Osteoblast (primary cell): ENCODE measurements at regions not wholly inside any gene's neighbourhood (a gene's known extent, or its start where the extent isn't known, plus 50 kb on each side); places are given as distances from the start of the nearest gene placed in this dataset.

Source experiments
- DNase-seq: peaks from one replicate; pipeline ENCODE4 v3.0.0; 2011; ENCODE audit warnings: low spot score, mixed read lengths; ENCODE audit not compliant: insufficient read length; ENCODE audit errors: missing footprints
- H2AFZ ChIP-seq: 2 replicates; pipeline ENCODE4 v1.6.0; 2011; ENCODE audit warnings: mild to moderate bottlenecking, low read length
- H3K27ac ChIP-seq: 2 replicates; pipeline ENCODE4 v1.5.1; 2011; ENCODE audit warnings: mild to moderate bottlenecking, low read depth, low read length, moderate library complexity
- H3K27me3 ChIP-seq: 2 replicates; pipeline ENCODE4 v1.6.0; 2012; ENCODE audit warnings: mild to moderate bottlenecking, control low read depth, inconsistent platforms, low read length, moderate library complexity; ENCODE audit not compliant: insufficient read depth
- H3K36me3 ChIP-seq: 2 replicates; pipeline ENCODE4 v1.5.1; 2011; ENCODE audit warnings: mild to moderate bottlenecking, low read length, control low read depth, moderate library complexity; ENCODE audit not compliant: insufficient read depth
- H3K4me1 ChIP-seq: 2 replicates; pipeline ENCODE4 v1.5.1; 2011; ENCODE audit warnings: mild to moderate bottlenecking, low read length, control low read depth, moderate library complexity; ENCODE audit not compliant: insufficient read depth
- H3K4me2 ChIP-seq: 2 replicates; pipeline ENCODE4 v1.6.0; 2011; ENCODE audit warnings: mild to moderate bottlenecking, low read length; ENCODE audit not compliant: insufficient read depth
- H3K4me3 ChIP-seq: fragments of 200-600 bp; sonication (generic); 3 replicates; pipeline ENCODE4 v1.5.1; 2012; ENCODE audit warnings: mild to moderate bottlenecking, low read length, inconsistent platforms; ENCODE audit not compliant: insufficient read depth
- H3K79me2 ChIP-seq: 2 replicates; pipeline ENCODE4 v1.6.0; 2012; ENCODE audit warnings: mild to moderate bottlenecking, low read length, control low read depth, inconsistent platforms; ENCODE audit not compliant: insufficient read depth
- H3K9me3 ChIP-seq: 2 replicates; pipeline ENCODE4 v1.5.1; 2011; ENCODE audit warnings: low read depth, low read length, control low read depth
- H4K20me1 ChIP-seq: 2 replicates; pipeline ENCODE4 v1.6.0; 2012; ENCODE audit warnings: mild to moderate bottlenecking, low read length, control low read depth; ENCODE audit not compliant: insufficient read depth
- TF ChIP-seq, protein P1 (sequence below): IDR thresholded peaks from 2 replicates; pipeline ENCODE4 v1.5.1; 2011; ENCODE audit warnings: mild to moderate bottlenecking, low read depth, low read length, moderate library complexity; ENCODE audit errors: extremely low read depth

DNA sequence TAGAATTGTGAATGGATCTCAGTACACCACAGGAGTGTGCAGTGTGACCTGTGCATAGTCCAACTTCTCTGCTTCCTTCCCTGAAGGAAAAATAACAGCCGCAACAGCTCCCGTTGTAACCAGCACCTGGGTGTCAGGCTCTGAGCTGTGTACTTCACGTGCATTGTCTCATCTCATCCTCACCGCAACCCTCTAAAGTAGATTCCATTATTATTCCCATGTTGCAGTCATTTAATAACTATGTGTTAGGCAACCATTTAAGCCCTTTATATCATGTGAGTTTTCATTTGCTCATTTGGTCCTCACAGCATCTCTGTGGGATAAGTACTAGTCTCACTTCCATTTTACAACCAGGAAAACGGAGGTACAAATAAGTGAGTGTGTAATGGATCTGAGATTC, 247.0 kb upstream of the MAF start:
- no peak for DNase-seq
- Histone ChIP-seq H3K4me3 (no peak overlapping the region), H3K79me2 (no peaks in the 10 kb centered on the region), H3K36me3 (no peaks in the 10 kb centered on the region), H3K9me3 (no peaks in the 10 kb centered on the region), H2AFZ (no peak overlapping the region), H3K4me2 (no peak overlapping the region), H3K4me1 (no peaks in the 10 kb centered on the region), H3K27me3 (no peaks in the 10 kb centered on the region), H3K27ac (no peak overlapping the region), H4K20me1 (no peaks in the 10 kb centered on the region)
- TF ChIP-seq, protein P1, sequence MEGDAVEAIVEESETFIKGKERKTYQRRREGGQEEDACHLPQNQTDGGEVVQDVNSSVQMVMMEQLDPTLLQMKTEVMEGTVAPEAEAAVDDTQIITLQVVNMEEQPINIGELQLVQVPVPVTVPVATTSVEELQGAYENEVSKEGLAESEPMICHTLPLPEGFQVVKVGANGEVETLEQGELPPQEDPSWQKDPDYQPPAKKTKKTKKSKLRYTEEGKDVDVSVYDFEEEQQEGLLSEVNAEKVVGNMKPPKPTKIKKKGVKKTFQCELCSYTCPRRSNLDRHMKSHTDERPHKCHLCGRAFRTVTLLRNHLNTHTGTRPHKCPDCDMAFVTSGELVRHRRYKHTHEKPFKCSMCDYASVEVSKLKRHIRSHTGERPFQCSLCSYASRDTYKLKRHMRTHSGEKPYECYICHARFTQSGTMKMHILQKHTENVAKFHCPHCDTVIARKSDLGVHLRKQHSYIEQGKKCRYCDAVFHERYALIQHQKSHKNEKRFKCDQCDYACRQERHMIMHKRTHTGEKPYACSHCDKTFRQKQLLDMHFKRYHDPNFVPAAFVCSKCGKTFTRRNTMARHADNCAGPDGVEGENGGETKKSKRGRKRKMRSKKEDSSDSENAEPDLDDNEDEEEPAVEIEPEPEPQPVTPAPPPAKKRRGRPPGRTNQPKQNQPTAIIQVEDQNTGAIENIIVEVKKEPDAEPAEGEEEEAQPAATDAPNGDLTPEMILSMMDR, result no peak

DNA sequence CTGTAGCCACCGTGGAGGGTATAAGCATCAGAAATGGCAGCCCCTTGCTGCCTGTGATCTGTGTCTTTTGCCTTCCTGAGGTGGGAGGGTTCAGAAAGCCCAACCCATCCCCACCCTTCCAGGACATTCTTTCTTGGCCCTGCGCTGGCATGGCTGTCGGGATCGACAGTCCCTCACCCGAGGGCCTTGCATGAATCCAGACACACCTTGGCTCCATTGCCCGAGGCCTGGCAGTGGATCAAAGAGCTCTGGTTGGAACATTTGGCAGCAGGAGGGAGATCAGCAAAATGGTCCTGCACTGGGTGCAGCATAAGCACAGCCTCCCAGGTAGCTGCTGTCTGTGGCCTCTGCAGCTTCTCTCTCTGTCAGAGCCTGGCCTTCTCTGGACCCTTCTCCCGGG, 246.6 kb upstream of the MAF start:
- no peak overlapping the region for H3K4me3 ChIP-seq
- H3K27ac ChIP-seq, result no peak overlapping the region
- no peak overlapping the region for H3K4me2 ChIP-seq
- TF ChIP-seq, protein P1, result no peak
- no peak for DNase-seq
- H3K9me3 ChIP-seq, result no peaks in the 10 kb centered on the region
- H3K36me3 ChIP-seq, result no peaks in the 10 kb centered on the region
- H4K20me1 ChIP-seq, result no peaks in the 10 kb centered on the region
- H3K79me2 ChIP-seq, result no peaks in the 10 kb centered on the region
- H3K27me3 ChIP-seq, result no peaks in the 10 kb centered on the region
- no peak overlapping the region for H2AFZ ChIP-seq
- no peaks in the 10 kb centered on the region for H3K4me1 ChIP-seq

DNA sequence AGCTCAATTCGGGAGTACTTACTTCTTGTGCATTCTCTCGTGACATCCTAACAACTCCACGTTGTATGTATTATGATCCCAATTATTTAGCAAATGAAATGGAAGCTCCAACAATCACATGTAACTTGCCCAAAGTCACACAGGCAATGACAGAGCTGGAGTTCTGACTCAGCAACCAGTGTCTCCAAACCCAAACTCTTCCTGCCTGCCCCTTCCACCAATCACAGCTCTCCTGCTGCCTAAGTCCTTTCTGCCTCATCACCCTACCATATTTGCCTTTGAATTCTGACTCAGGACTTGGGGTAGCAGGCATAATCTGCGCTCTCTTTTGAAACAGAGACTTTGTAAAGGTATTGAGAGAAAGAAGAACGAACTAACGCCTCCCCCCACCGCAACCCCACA, 245.2 kb upstream of the MAF start:
- no peaks in the 10 kb centered on the region for H3K9me3 ChIP-seq
- no peaks in the 10 kb centered on the region for H3K79me2 ChIP-seq
- H2AFZ ChIP-seq, result no peak overlapping the region
- H4K20me1 ChIP-seq, result no peaks in the 10 kb centered on the region
- TF ChIP-seq, protein P1, result no peak
- H3K27me3 ChIP-seq, result no peaks in the 10 kb centered on the region
- H3K4me2 ChIP-seq, result no peak overlapping the region
- no peaks in the 10 kb centered on the region for H3K4me1 ChIP-seq
- H3K4me3 ChIP-seq, result no peak overlapping the region
- no peaks in the 10 kb centered on the region for H3K36me3 ChIP-seq
- H3K27ac ChIP-seq, result no peak overlapping the region
- DNase-seq, result no peak

DNA sequence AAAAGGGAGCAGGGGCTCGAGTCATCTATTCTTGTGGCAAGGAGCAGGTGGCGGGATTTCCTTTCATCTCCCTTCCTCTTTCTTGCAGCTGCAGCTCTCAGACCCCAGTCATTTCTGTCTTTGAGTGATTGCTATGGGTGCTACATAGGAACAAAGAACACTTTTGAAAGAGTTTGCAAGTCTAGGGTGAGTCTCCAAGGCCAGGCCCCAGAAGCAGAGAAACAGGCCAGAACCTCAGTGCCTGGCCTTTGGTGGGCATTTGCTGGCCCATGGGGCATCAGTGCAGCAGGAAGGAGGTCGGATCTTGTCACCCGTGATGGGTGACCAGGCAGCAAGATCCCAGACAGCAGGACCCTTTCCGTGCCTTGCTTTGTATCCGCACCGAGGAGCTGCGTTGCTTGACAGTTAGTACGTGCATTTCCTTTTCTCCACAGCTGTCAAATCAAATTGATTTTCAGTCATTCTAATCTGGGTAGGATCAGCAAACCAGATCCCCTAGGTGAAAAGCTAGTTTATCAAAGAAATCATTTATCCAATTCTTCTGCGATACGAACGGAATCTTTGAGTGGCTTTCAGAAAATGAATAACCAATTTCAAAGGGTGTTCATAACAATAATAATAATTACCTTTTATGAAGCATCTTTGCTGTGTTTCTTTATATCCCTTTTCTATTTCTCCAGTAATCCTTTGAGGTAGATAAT, 244.6 kb upstream of the MAF start:
- H3K9me3 ChIP-seq, result no peaks in the 10 kb centered on the region
- H3K27me3 ChIP-seq, result no peaks in the 10 kb centered on the region
- H3K4me2 ChIP-seq, result no peak overlapping the region
- H2AFZ ChIP-seq, result no peak overlapping the region
- no peaks in the 10 kb centered on the region for H3K79me2 ChIP-seq
- H3K27ac ChIP-seq, result no peak overlapping the region
- H4K20me1 ChIP-seq, result no peaks in the 10 kb centered on the region
- H3K4me1 ChIP-seq, result no peaks in the 10 kb centered on the region
- TF ChIP-seq, protein P1, result no peak
- no peaks in the 10 kb centered on the region for H3K36me3 ChIP-seq
- H3K4me3 ChIP-seq, result no peak overlapping the region
- no peak for DNase-seq
